ES-I3 (cell line): ENCODE measurements at regions not wholly inside any gene's neighbourhood (a gene's known extent, or its start where the extent isn't known, plus 50 kb on each side); places are given as distances from the start of the nearest gene placed in this dataset.

Experiments used
- H3K36me3 ChIP-seq: 2 replicates; pipeline ENCODE4 v1.6.1; 2013; ENCODE audit warnings: mild to moderate bottlenecking, low read length, control low read depth, moderate library complexity; ENCODE audit not compliant: insufficient read depth
- H3K4me1 ChIP-seq: 2 replicates; pipeline ENCODE4 v1.6.1; 2013; ENCODE audit warnings: mild to moderate bottlenecking, control low read depth, low read length; ENCODE audit not compliant: insufficient read depth
- H3K9ac ChIP-seq: 2 replicates; pipeline ENCODE4 v1.6.1; 2013; ENCODE audit warnings: low read depth, mild to moderate bottlenecking, low read length, moderate library complexity
- H3K9me3 ChIP-seq: 2 replicates; pipeline ENCODE4 v1.6.1; 2013; ENCODE audit warnings: mild to moderate bottlenecking, low read length, moderate library complexity; ENCODE audit not compliant: control insufficient read depth, insufficient read depth

GRCh38 chr10:91103384-91104192, 116.9 kb upstream of the PCGF5 start:
- Histone ChIP-seq H3K9me3 (no peaks in the 10 kb centered on the region), H3K36me3 (no peaks in the 10 kb centered on the region), H3K9ac (no peak overlapping the region), H3K4me1 (no peaks in the 10 kb centered on the region)

GRCh38 chr10:91104193-91105041, 116.0 kb upstream of the PCGF5 start:
- no peaks in the 10 kb centered on the region for H3K36me3 ChIP-seq
- no peaks in the 10 kb centered on the region for H3K4me1 ChIP-seq
- H3K9me3 ChIP-seq, result no peaks in the 10 kb centered on the region
- H3K9ac ChIP-seq, result no peak overlapping the region

- Histone ChIP-seq H3K9ac (no peak overlapping the region), H3K36me3 (no peaks in the 10 kb centered on the region), H3K4me1 (no peaks in the 10 kb centered on the region), H3K9me3 (no peaks in the 10 kb centered on the region)
Measured at GRCh38 chr10:91105269-91105668, 115.2 kb upstream of the PCGF5 start.

- H3K9ac ChIP-seq, result no peak overlapping the region
- H3K4me1 ChIP-seq, result no peaks in the 10 kb centered on the region
- no peaks in the 10 kb centered on the region for H3K36me3 ChIP-seq
- H3K9me3 ChIP-seq, result no peaks in the 10 kb centered on the region
Measured at GRCh38 chr10:91108820-91109219, 111.6 kb upstream of the PCGF5 start.

- no peak overlapping the region for H3K9ac ChIP-seq
- H3K9me3 ChIP-seq, result no peaks in the 10 kb centered on the region
- H3K4me1 ChIP-seq, result no peaks in the 10 kb centered on the region
- no peaks in the 10 kb centered on the region for H3K36me3 ChIP-seq
Measured at GRCh38 chr10:91111060-91111459, 109.4 kb upstream of the PCGF5 start.

GRCh38 chr10:91115618-91116390, 104.7 kb upstream of the PCGF5 start:
- H3K4me1 ChIP-seq, result no peaks in the 10 kb centered on the region
- no peaks in the 10 kb centered on the region for H3K36me3 ChIP-seq
- no peaks in the 10 kb centered on the region for H3K9me3 ChIP-seq
- no peak overlapping the region for H3K9ac ChIP-seq

GRCh38 chr10:91117505-91117904, 103.0 kb upstream of the PCGF5 start:
- Histone ChIP-seq H3K9ac (no peak overlapping the region), H3K4me1 (no peaks in the 10 kb centered on the region), H3K9me3 (no peaks in the 10 kb centered on the region), H3K36me3 (no peaks in the 10 kb centered on the region)

- Histone ChIP-seq H3K4me1 (no peaks in the 10 kb centered on the region), H3K9ac (no peak overlapping the region), H3K9me3 (no peaks in the 10 kb centered on the region), H3K36me3 (no peaks in the 10 kb centered on the region)
Measured at GRCh38 chr10:91120348-91120747, 100.1 kb upstream of the PCGF5 start.

GRCh38 chr10:91123261-91123660, 97.2 kb upstream of the PCGF5 start:
- H3K4me1 ChIP-seq, result no peaks in the 10 kb centered on the region
- no peaks in the 10 kb centered on the region for H3K36me3 ChIP-seq
- H3K9me3 ChIP-seq, result no peaks in the 10 kb centered on the region
- H3K9ac ChIP-seq, result no peak overlapping the region

- Histone ChIP-seq H3K9me3 (no peaks in the 10 kb centered on the region), H3K4me1 (no peaks in the 10 kb centered on the region), H3K36me3 (no peaks in the 10 kb centered on the region), H3K9ac (no peak overlapping the region)
Measured at GRCh38 chr10:91124016-91124415, 96.4 kb upstream of the PCGF5 start.

- H3K9me3 ChIP-seq, result no peaks in the 10 kb centered on the region
- H3K4me1 ChIP-seq, result no peaks in the 10 kb centered on the region
- H3K36me3 ChIP-seq, result no peaks in the 10 kb centered on the region
- H3K9ac ChIP-seq, result no peak overlapping the region
Measured at GRCh38 chr10:91126471-91126870, 94.0 kb upstream of the PCGF5 start.

- Histone ChIP-seq H3K4me1 (no peaks in the 10 kb centered on the region), H3K9ac (no peak overlapping the region), H3K36me3 (no peaks in the 10 kb centered on the region), H3K9me3 (no peaks in the 10 kb centered on the region)
Measured at GRCh38 chr10:91127341-91128082, 93.0 kb upstream of the PCGF5 start.

- Histone ChIP-seq H3K9ac (no peak overlapping the region), H3K4me1 (no peaks in the 10 kb centered on the region)
Measured at GRCh38 chr10:91135113-91135512, 85.3 kb upstream of the PCGF5 start.

More at GRCh38 chr10:91135113-91135512, 85.3 kb upstream of the PCGF5 start:
- no peaks in the 10 kb centered on the region for H3K9me3 ChIP-seq
- H3K36me3 ChIP-seq, result no peaks in the 10 kb centered on the region
